SK-N-SH (cell line): ENCODE measurements at regions not wholly inside any gene's neighbourhood (a gene's known extent, or its start where the extent isn't known, plus 50 kb on each side); places are given as distances from the start of the nearest gene placed in this dataset.

Experiments used
- FOSL2 ChIP-seq: IDR thresholded peaks from 2 replicates; pipeline ENCODE4 v1.4.0; 2012; ENCODE audit warnings: low read depth, mild to moderate bottlenecking, moderate library complexity, borderline replicate concordance
- FOXJ3 ChIP-seq: sonication (generic); formaldehyde crosslinking; IDR thresholded peaks from 2 replicates; pipeline ENCODE4 v1.5.1; 2020; ENCODE audit warnings: mild to moderate bottlenecking, missing genetic modification reagents
- POLR2AphosphoS5 ChIP-seq: IDR thresholded peaks from 2 replicates; pipeline ENCODE4 v1.6.1; 2012; ENCODE audit warnings: low read depth, low read length
- RFX5 ChIP-seq: IDR thresholded peaks from 2 replicates; pipeline ENCODE4 v1.6.1; 2012; ENCODE audit warnings: mild to moderate bottlenecking, improper control_type of control experiment, low read length
- SIN3A ChIP-seq: IDR thresholded peaks from 2 replicates; pipeline ENCODE4 v1.6.1; 2012; ENCODE audit warnings: low read depth, mild to moderate bottlenecking, low read length, moderate library complexity, borderline replicate concordance
- SMC3 ChIP-seq: IDR thresholded peaks from 2 replicates; pipeline ENCODE4 v1.6.1; 2012; ENCODE audit warnings: low read depth, low read length, improper control_type of control experiment
- TF ChIP-seq, protein P1 (sequence below): fragments of 200-600 bp; sonication (generic); IDR thresholded peaks from 2 replicates; pipeline ENCODE4 v1.6.1; 2017; ENCODE audit warnings: antibody characterized with exemption, mild to moderate bottlenecking, moderate library complexity

- TF ChIP-seq POLR2AphosphoS5, result no peak
- TF ChIP-seq, protein P1, sequence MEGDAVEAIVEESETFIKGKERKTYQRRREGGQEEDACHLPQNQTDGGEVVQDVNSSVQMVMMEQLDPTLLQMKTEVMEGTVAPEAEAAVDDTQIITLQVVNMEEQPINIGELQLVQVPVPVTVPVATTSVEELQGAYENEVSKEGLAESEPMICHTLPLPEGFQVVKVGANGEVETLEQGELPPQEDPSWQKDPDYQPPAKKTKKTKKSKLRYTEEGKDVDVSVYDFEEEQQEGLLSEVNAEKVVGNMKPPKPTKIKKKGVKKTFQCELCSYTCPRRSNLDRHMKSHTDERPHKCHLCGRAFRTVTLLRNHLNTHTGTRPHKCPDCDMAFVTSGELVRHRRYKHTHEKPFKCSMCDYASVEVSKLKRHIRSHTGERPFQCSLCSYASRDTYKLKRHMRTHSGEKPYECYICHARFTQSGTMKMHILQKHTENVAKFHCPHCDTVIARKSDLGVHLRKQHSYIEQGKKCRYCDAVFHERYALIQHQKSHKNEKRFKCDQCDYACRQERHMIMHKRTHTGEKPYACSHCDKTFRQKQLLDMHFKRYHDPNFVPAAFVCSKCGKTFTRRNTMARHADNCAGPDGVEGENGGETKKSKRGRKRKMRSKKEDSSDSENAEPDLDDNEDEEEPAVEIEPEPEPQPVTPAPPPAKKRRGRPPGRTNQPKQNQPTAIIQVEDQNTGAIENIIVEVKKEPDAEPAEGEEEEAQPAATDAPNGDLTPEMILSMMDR, result no peak
- TF ChIP-seq SIN3A, result no peak
- no peak for TF ChIP-seq SMC3
- no peak for TF ChIP-seq FOXJ3 (CRISPR knock-in tag)
- no peak for TF ChIP-seq FOSL2
- TF ChIP-seq RFX5, result no peak
Observed at GRCh38 chr20:30811885-30812671, 445.4 kb upstream of the DEFB115 start.
